ENCODE measurements at regions not wholly inside any gene's neighbourhood (a gene's known extent, or its start where the extent isn't known, plus 50 kb on each side); places are given as distances from the start of the nearest gene placed in this dataset.

GRCh38 chr20:61053889-61054288, 198.2 kb upstream of the CDH4 start:
- Histone ChIP-seq H3K9me3 (ENCODE audit: insufficient read depth, low read length) (no peaks in the 10 kb centered on the region), H4K20me1 (ENCODE audit: low read depth, low read length) (no peaks in the 10 kb centered on the region), H3K79me2 (ENCODE audit: insufficient read depth, low read length) (no peaks in the 10 kb centered on the region), H3K27ac (ENCODE audit: low read depth, low read length) (no peak overlapping the region), H3K36me3 (ENCODE audit: low read length) (no peaks in the 10 kb centered on the region), H3K4me2 (ENCODE audit: low read depth, low read length, poor library complexity, severe bottlenecking) (no peak overlapping the region), H3K27me3 (ENCODE audit: low read length) (no peaks in the 10 kb centered on the region), H3K9ac (ENCODE audit: low read length) (no peak overlapping the region), H3K4me3 (ENCODE audit: insufficient read depth, low read length, poor library complexity, severe bottlenecking) (no peak overlapping the region), H3F3A (ENCODE audit: insufficient read depth) (no peaks in the 10 kb centered on the region), H3K9me2 (replicated peaks; ENCODE audit: insufficient read depth, low read length) (no peaks in the 10 kb centered on the region), H2AFZ (ENCODE audit: low read depth, low read length, severe bottlenecking) (no peak overlapping the region)
- TF ChIP-seq EZH2phosphoT487 (conservative IDR thresholded peaks at IDR 0.05; ENCODE audit: low read length) = no peak
- no peak for TF ChIP-seq CTCF (IDR thresholded peaks at IDR 0.05; ENCODE audit: insufficient read depth, low read length, poor library complexity, severe bottlenecking)

- no peaks in the 10 kb centered on the region for H3K9me3 ChIP-seq (ENCODE audit: insufficient read depth, low read length)
- no peak overlapping the region for H3K4me2 ChIP-seq (ENCODE audit: low read depth, low read length, poor library complexity, severe bottlenecking)
- no peak overlapping the region for H3K4me3 ChIP-seq (ENCODE audit: insufficient read depth, low read length, poor library complexity, severe bottlenecking)
- no peak overlapping the region for H2AFZ ChIP-seq (ENCODE audit: low read depth, low read length, severe bottlenecking)
- H3K27ac ChIP-seq (ENCODE audit: low read depth, low read length) = no peak overlapping the region
- no peaks in the 10 kb centered on the region for H3K36me3 ChIP-seq (ENCODE audit: low read length)
- no peak overlapping the region for H3K9ac ChIP-seq (ENCODE audit: low read length)
- no peak for TF ChIP-seq EZH2phosphoT487 (conservative IDR thresholded peaks at IDR 0.05; ENCODE audit: low read length)
- no peak for TF ChIP-seq CTCF (IDR thresholded peaks at IDR 0.05; ENCODE audit: insufficient read depth, low read length, poor library complexity, severe bottlenecking)
- H3K79me2 ChIP-seq (ENCODE audit: insufficient read depth, low read length) = no peaks in the 10 kb centered on the region
- no peaks in the 10 kb centered on the region for H4K20me1 ChIP-seq (ENCODE audit: low read depth, low read length)
- H3K9me2 ChIP-seq (replicated peaks; ENCODE audit: insufficient read depth, low read length) = no peaks in the 10 kb centered on the region
- no peaks in the 10 kb centered on the region for H3K27me3 ChIP-seq (ENCODE audit: low read length)
- no peaks in the 10 kb centered on the region for H3F3A ChIP-seq (ENCODE audit: insufficient read depth)
Observed at GRCh38 chr20:61054411-61054810, 197.7 kb upstream of the CDH4 start.

GRCh38 chr20:61055180-61056010, 196.7 kb upstream of the CDH4 start:
- no peak overlapping the region for H2AFZ ChIP-seq (ENCODE audit: low read depth, low read length, severe bottlenecking)
- no peaks in the 10 kb centered on the region for H3K9me3 ChIP-seq (ENCODE audit: insufficient read depth, low read length)
- H3F3A ChIP-seq (ENCODE audit: insufficient read depth) = no peaks in the 10 kb centered on the region
- H3K27ac ChIP-seq (ENCODE audit: low read depth, low read length) = no peak overlapping the region
- H4K20me1 ChIP-seq (ENCODE audit: low read depth, low read length) = no peaks in the 10 kb centered on the region
- H3K4me3 ChIP-seq (ENCODE audit: insufficient read depth, low read length, poor library complexity, severe bottlenecking) = no peak overlapping the region
- no peak for TF ChIP-seq CTCF (IDR thresholded peaks at IDR 0.05; ENCODE audit: insufficient read depth, low read length, poor library complexity, severe bottlenecking)
- TF ChIP-seq EZH2phosphoT487 (conservative IDR thresholded peaks at IDR 0.05; ENCODE audit: low read length) = no peak
- no peak overlapping the region for H3K4me2 ChIP-seq (ENCODE audit: low read depth, low read length, poor library complexity, severe bottlenecking)
- H3K9me2 ChIP-seq (replicated peaks; ENCODE audit: insufficient read depth, low read length) = no peaks in the 10 kb centered on the region
- H3K9ac ChIP-seq (ENCODE audit: low read length) = no peak overlapping the region
- no peaks in the 10 kb centered on the region for H3K27me3 ChIP-seq (ENCODE audit: low read length)
- no peaks in the 10 kb centered on the region for H3K36me3 ChIP-seq (ENCODE audit: low read length)
- no peaks in the 10 kb centered on the region for H3K79me2 ChIP-seq (ENCODE audit: insufficient read depth, low read length)
